ENCODE measurements at regions not wholly inside any gene's neighbourhood (a gene's known extent, or its start where the extent isn't known, plus 50 kb on each side); places are given as distances from the start of the nearest gene placed in this dataset.

- no peak for TF ChIP-seq REST (IDR thresholded peaks at IDR 0.05; ENCODE audit: low read depth)
- no peak for TF ChIP-seq CBX3 (IDR thresholded peaks at IDR 0.05; ENCODE audit: low read depth)
These were observed 351.2 kb upstream of the ARGLU1 start (continued) for GRCh38 chr13:106919133-106919532.

GRCh38 chr13:106918557-106918860, 350.6 kb upstream of the ARGLU1 start:
- ATAC-seq = no peak
- Histone ChIP-seq H3K9ac (ENCODE audit: low read length) (no peak overlapping the region), H3K79me2 (ENCODE audit: insufficient read depth, low read length) (no peaks in the 10 kb centered on the region), H3K27ac (ENCODE audit: low read depth, low read length) (no peak overlapping the region), H3K9me3 (ENCODE audit: control insufficient read depth in 1 of 2, insufficient read depth in 1 of 2, low read depth in 1 of 2, low read length in 2 of 2) (no peaks in the 10 kb centered on the region), H4K20me1 (ENCODE audit: insufficient read depth) (no peaks in the 10 kb centered on the region), H2AFZ (ENCODE audit: low read depth, low read length, poor library complexity, severe bottlenecking) (peak overlapping the region; percentile 79), H3K4me3 (replicated peaks in 1 of 2; ENCODE audit: low read depth in 1 of 2, low read length in 2 of 2) (peak overlapping the region in 1 of 2 experiments; percentile 60; a peak in 1 of 4 replicates), H3K36me3 (ENCODE audit: control insufficient read depth in 1 of 2, insufficient read depth in 2 of 2, low read length in 2 of 2) (no peaks in the 10 kb centered on the region), H3K27me3 (ENCODE audit: insufficient read depth, low read length) (no peaks in the 10 kb centered on the region), H3K4me2 (ENCODE audit: low read length) (peak overlapping the region; percentile 92), H3K9me2 (ENCODE audit: insufficient read depth) (no peaks in the 10 kb centered on the region), H3K4me1 (ENCODE audit: control insufficient read depth in 1 of 2, insufficient read depth in 2 of 2, low read length in 2 of 2) (peaks cover 0 to 9% of the 10 kb centered on the region in 2 experiments; a peak in 1 of 4 replicates)
- BruUV-seq (replicated peaks) = no TSS peak
- CTCF ChIA-PET = interaction anchor here (0.7 kb wide), 1 partner anchor 298 kb away, joined by 4 read pairs; no protein-coding TSS in a partner anchor
- intact Hi-C loops (cut with micrococcal nuclease) = loop anchor here (5.0 kb wide), 1 partner anchor 381 kb away; the partner anchor contains the start of gene EFNB2
- DNase-seq (ENCODE audit: low read depth, low spot score) = no peak
- RAD21 ChIA-PET (ENCODE audit: low non-redundant PET in 1 of 2, low total read pairs in 2 of 2, uncharacterized antibody in 2 of 2, unreplicated experiment in 2 of 2) = no interaction called here
- no peak for TF ChIP-seq MAX (IDR thresholded peaks at IDR 0.05)
- no peak for TF ChIP-seq SIN3A (IDR thresholded peaks at IDR 0.05; ENCODE audit: low read depth)
- TF ChIP-seq CTCF (IDR thresholded peaks at IDR 0.05 in 2 of 3, conservative IDR thresholded peaks at IDR 0.05 in 1 of 3; ENCODE audit: borderline replicate concordance in 1 of 3, insufficient read depth in 1 of 3, low read depth in 2 of 3, low read length in 2 of 3) = no peak
- TF ChIP-seq CBX3 (IDR thresholded peaks at IDR 0.05; ENCODE audit: low read depth) = no peak
- TF ChIP-seq POLR2A (IDR thresholded peaks at IDR 0.05; ENCODE audit: borderline replicate concordance, extremely low read depth, insufficient read depth, insufficient read length) = no peak
- TF ChIP-seq SRF (IDR thresholded peaks at IDR 0.05; ENCODE audit: low read depth) = no peak
- TF ChIP-seq CEBPB (IDR thresholded peaks at IDR 0.05; ENCODE audit: low read depth) = no peak
- no peak for TF ChIP-seq JUND (IDR thresholded peaks at IDR 0.05)
- TF ChIP-seq ATF3 (IDR thresholded peaks at IDR 0.05) = no peak
- POLR2A ChIA-PET = no interaction called here
